HG02678 (cell line): ENCODE measurements at regions not wholly inside any gene's neighbourhood (a gene's known extent, or its start where the extent isn't known, plus 50 kb on each side); places are given as distances from the start of the nearest gene placed in this dataset.
"Not testable (repeated sequence)": the region's sequence is repeated elsewhere in the genome, so short reads cannot be mapped to it uniquely, and the experiment has no call there.

ENCODE experiments used
- ATAC-seq: cut with Tn5 transposase; IDR thresholded peaks from one replicate; pipeline ENCODE4 v1.9.1; 2021; ENCODE audit warnings: mild to moderate bottlenecking, moderate library complexity; ENCODE audit not compliant: unreplicated experiment

- ATAC-seq: no peak
These were observed 61.2 kb upstream of the TMTC2 start for GRCh38 chr12:82625523-82625922.

GRCh38 chr12:82627799-82628198 lies 58.9 kb upstream of the TMTC2 start:
- ATAC-seq: peak; percentile 71

- ATAC-seq: not testable (repeated sequence)
These were observed 52.0 kb upstream of the TMTC2 start for GRCh38 chr12:82634495-82635258.

GRCh38 chr12:82635263-82635662 lies 51.4 kb upstream of the TMTC2 start:
- no peak for ATAC-seq
